Hypothalamus (tissue), 51 donors: ENCODE measurements at regions not wholly inside any gene's neighbourhood (a gene's known extent, or its start where the extent isn't known, plus 50 kb on each side); places are given as distances from the start of the nearest gene placed in this dataset.

Source experiments
- DNase-seq, 51 donors: peaks; one replicate each; lab custom pipeline; 2025; lab: John Stamatoyannopoulos, UW

DNA sequence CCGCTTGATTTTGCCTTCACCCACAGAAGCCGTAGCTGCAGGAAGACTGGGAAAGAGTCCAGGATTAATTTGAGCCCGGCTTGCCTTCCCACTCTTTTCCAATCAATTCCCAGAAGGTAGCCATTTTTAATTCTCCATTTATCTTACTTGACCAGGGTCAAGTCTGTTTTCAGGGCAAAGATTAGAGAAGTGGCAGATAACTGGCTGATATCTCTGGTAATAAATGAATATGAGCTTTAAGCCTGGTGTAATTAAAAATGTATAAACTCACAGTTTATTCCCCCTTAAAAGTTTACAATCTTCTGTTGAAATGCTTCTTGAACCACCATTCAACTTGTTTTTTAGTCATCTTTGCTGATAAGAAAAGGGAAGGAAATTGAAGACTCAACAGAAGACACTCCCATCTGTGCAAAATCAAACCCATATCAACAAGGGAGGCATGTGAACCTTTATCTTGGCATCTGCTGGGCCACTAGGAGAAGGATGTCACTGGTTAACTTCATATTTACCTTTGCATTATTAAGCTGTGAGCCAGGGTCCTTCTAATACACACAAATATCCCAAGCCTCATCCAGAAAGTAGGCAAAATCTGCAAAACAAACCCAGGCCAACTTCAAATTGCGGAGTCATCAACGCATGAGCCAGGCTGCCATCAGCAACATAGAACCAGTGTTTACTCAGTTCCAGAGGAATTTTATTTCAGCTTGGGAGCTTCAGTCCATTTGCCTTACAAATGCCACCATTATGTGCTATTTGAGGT lies 314.6 kb upstream of the MAF start:
- DNase-seq, result no peak

DNA sequence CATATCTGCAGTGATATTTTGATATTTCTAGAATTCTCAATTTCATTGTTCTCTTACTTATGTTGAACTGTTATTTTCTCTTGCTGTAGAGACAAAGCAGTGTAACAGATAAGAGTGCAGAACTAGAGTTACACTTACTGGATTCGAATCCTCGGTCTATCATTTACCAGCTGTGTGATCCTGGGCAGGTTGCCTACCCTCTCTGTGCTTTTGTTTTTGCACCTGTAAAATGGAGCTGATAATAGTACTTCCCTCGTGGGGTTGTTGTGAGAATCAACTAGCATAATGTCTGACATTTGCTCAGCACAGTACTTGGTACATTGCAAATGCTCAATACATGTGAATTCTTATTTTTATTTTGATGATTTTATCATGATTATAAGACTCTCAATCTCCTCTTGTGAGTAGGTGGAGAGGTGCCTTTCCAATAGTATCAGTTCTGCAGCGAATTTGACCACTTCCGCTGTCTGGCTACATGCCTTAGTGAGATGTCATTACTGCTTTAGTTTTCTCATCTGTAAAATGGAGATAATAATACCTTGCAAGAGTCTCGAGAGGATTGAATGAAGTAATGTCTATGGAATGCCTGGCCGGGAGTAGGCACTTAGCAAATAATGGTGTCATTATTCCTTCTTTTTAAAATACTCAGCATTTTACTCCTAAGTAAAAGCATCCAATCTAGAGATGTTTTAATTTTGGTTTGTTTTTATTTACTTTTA lies 312.2 kb upstream of the MAF start:
- no peak for DNase-seq

- DNase-seq, result no peak
Measured at GRCh38 chr16:79911660-79912059, 311.1 kb upstream of the MAF start.

DNA sequence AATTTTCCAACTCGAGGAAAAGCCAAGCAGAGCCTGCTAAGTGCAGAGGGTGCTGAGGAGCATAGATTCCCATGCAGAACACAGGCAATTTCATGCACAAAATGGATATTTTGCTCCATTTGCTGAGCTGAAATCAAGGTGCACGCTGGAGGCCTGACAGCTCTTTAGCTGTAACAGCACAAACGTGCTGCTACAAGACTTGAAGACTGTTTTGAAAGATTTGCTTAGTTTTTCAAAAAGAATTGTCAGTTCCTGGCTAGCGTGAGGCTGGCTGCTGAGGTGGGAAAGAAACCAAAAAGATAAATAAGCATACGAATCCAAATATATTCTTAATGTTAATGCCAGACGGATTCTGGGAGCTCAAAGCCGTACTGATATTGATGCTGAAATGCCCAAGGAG lies 309.0 kb upstream of the MAF start:
- no peak for DNase-seq

GRCh38 chr16:79903471-79903870 lies 302.9 kb upstream of the MAF start:
- no peak for DNase-seq

DNA sequence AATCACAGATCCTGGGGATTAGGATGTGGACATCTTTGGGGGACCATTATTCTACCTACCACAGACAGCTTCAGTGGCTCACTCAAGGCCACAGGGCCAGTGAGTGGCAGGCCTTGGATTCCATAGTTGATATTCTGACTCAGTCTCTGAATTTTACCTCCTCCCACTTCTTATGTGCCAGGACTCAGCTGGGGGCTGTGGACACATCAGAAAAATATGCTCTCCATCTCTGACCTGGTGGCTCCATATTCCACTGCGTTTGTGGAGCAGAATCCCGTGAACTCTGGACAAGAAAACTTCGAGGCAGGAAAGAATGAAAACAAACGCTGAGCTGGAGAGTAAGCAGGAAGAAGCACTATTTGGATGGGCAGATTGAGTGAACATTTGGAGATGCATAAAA lies 301.8 kb upstream of the MAF start:
- DNase-seq, result no peak

DNA sequence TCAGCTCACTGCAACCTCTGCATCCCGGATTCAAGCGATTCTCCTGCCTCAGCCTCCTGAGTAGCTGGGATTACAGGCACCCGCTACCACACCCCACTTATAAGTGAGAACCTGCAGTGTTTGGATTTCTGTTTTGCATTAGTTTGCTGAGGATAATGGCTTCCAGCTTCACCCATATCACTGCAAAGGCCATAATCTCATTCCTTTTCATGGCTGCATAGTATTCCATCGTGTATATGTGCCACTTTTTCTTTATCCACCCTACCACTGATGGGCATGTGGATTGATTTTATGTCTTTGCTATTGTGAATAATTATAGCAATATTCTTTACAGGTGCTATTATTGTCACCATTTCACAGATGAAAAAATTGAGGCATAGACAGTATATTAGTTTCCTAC lies 301.0 kb upstream of the MAF start:
- DNase-seq, result no peak

- DNase-seq, result no peak
Measured at GRCh38 chr16:79899716-79900115, 299.2 kb upstream of the MAF start.

DNA sequence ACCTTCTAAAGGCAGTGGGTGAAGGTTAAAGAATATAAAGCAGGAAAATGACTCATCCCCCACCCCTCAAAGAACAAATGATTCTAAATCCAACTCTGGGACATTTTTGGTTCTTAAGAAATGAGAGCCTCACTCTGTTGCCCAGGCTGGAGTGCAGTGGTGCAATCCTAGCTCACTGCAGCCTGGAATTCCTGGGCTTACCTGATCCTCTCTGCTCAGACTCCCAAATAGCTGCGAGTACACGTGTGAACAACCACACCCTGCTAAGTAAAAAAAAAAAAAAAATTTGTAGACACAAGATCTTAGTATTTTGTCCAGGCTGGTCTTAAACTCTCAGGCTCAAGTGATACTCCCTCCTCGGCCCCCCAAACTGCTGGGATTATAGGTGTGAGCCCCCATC lies 298.8 kb upstream of the MAF start:
- no peak for DNase-seq

DNA sequence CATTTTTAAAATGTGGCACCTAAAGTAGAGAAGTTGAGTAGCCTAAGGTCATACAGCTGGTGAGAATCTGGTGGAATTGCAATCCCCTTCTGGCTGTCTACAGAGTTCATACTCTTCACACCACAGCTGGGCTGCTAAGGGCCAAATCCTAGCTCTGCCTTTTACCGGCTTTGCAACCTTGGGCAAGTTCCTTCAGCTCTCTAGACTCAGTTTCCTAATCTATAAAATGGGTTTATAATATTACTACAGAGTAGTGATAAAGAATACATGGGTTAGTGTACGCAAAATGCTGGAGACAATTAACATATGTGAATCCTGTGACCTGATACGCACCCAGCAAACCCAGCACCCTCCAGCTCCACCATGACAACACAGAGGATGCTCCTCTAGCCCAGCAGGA lies 298.2 kb upstream of the MAF start:
- DNase-seq, result no peak

DNA sequence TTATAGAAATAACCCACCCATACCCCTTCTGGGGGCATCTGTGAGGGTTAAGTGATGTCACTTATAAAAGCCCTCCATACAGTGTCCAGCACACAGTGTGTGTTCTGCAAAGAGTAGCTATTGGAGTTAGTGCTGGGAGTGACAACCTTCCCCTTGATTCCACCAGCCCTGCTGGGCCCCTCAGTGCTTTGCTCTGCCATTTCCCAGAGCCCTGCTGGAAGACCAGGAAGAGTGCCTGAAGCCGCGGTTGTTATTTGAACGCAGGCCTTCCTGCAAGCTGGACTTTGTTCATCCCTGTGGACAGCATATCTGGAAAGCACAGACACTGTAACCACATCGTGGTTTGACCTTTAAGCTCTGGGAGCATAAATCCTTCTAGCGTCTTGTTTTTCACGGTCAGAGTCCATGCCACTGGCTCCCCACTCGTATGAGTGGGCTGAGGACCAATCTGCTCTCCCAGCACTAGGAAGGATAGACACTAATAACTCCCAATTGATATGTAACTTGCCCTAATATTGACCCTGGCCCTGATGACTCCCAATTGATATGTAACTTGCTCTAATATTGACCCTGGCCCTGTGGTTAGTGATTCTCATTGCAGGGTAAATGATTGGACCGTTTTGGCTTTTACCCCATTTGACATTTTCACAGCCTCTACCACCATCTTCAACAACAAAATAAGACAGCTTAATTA lies 297.1 kb upstream of the MAF start:
- DNase-seq, result no peak

GRCh38 chr16:79897104-79897452 lies 296.5 kb upstream of the MAF start:
- no peak for DNase-seq

- no peak for DNase-seq
Measured at GRCh38 chr16:79895917-79896203, 295.3 kb upstream of the MAF start.

GRCh38 chr16:79895053-79895916 lies 294.7 kb upstream of the MAF start:
- DNase-seq, result no peak

GRCh38 chr16:79893445-79893844 lies 292.9 kb upstream of the MAF start:
- DNase-seq, result no peak

- DNase-seq, result no peak
Measured at GRCh38 chr16:79892278-79892677, 291.7 kb upstream of the MAF start.

GRCh38 chr16:79891458-79891857 lies 290.9 kb upstream of the MAF start:
- no peak for DNase-seq

GRCh38 chr16:79887541-79888540 lies 287.3 kb upstream of the MAF start:
- no peak for DNase-seq

GRCh38 chr16:79885320-79885719 lies 284.8 kb upstream of the MAF start:
- no peak for DNase-seq

DNA sequence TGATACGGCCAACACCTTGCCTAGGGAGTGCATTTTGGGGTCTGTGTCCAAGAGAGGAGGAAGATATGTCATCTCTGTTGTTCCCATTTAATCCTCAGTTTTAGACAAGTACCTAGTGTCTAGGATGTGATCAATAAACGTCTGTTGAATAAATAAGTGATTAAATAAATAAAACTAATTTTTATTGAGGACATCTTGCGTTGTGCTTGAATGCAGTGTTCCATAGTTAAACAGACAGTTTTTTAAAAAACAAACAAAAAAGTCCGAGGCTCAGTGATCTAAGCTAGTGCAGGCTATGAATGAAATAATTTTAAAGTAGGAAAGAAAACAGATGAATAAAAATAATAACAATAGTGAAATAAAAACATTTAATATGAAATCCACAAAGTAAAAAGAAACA lies 283.0 kb upstream of the MAF start:
- no peak for DNase-seq
